ENCODE measurements at regions not wholly inside any gene's neighbourhood (a gene's known extent, or its start where the extent isn't known, plus 50 kb on each side); places are given as distances from the start of the nearest gene placed in this dataset.

DNA sequence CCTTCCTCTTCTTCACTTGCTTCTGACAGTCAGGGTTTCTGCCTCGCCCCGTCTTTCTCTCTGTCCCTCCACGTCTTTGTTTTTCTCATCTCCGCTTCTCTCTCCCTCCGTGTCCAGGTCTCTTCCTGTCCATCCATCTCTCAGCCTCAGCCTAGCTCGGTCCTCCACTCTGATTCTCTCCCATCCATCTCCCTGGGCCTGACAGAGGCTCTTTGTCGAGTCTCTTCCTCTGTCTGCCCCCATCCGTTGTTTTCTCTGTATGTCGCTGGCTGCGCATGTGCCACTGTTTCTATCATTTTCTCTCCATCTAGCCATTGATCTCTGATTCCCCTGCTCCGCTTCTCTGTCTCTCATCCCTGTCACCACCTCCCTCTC is 328.9 kb upstream of the TBX3 start:
- no peaks in the 10 kb centered on the region for H3K4me1 Mint-ChIP-seq
- WGBS (ENCODE audit: insufficient coverage), result 69% methylated on average over 11 of the region's 11 CpGs

DNA sequence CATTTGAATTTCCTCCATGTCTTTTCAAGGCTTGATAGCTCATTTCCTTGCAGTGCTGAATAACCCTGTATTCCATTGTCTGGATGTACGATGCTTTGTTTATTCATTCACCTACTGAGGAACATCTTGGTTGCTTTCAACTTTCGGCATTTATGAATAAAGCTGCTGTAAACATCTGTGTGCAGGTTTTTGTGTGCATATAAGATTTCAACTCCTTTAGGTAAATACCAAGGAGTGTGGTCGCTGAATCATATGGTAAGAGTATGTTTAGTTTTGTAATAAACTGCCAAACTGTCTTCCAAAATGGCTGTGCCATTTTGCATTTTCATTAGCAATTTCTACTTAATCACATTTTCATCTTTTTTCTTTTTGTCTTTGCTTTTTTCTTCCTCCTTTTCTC is 327.7 kb upstream of the TBX3 start:
- Mint-ChIP-seq H3K4me3 (no peak overlapping the region), H3K27me3 (ENCODE audit: low read depth in 3 of 3) (peaks cover 0 to 3% (median 0%) of the 10 kb centered on the region in 3 donors), H3K27ac (no peak overlapping the region), H3K36me3 (no peaks in the 10 kb centered on the region), H3K4me1 (no peaks in the 10 kb centered on the region), H3K9me3 (peaks cover 0 to 7% (median 2%) of the 10 kb centered on the region in 7 donors)
- Histone ChIP-seq H3K27ac (ENCODE audit: low read depth in 1 of 2, low read length in 2 of 2) (no peak overlapping the region), H2AFZ (ENCODE audit: insufficient read depth, low read depth, low read length, poor library complexity, severe bottlenecking) (no peak overlapping the region), H3K4me1 (ENCODE audit: control insufficient read depth in 1 of 2, insufficient read depth in 2 of 2, low read length in 2 of 2) (no peaks in the 10 kb centered on the region), H4K20me1 (ENCODE audit: insufficient read depth, low read length) (no peaks in the 10 kb centered on the region), H3K9me3 (replicated peaks in 1 of 2; ENCODE audit: control insufficient read depth in 1 of 2, insufficient read depth in 1 of 2, low read length in 2 of 2) (no peaks in the 10 kb centered on the region), H3K79me2 (ENCODE audit: insufficient read depth, low read length) (no peaks in the 10 kb centered on the region), H3K4me3 (replicated peaks in 1 of 3; ENCODE audit: low read depth in 2 of 3, low read length in 3 of 3) (no peak overlapping the region), H3K4me2 (replicated peaks; ENCODE audit: extremely low read depth, low read length, poor library complexity, severe bottlenecking) (no peak overlapping the region), H3K27me3 (ENCODE audit: control insufficient read depth in 2 of 2, insufficient read depth in 2 of 2, low read length in 2 of 2) (peaks cover 0 to 2% of the 10 kb centered on the region in 2 donors), H3K36me3 (replicated peaks in 1 of 2; ENCODE audit: control insufficient read depth in 1 of 2, insufficient read depth in 2 of 2, low read length in 2 of 2) (no peaks in the 10 kb centered on the region), H3K9ac (ENCODE audit: insufficient read depth, low read length, poor library complexity, severe bottlenecking) (no peak overlapping the region)
- TF ChIP-seq, protein P1, sequence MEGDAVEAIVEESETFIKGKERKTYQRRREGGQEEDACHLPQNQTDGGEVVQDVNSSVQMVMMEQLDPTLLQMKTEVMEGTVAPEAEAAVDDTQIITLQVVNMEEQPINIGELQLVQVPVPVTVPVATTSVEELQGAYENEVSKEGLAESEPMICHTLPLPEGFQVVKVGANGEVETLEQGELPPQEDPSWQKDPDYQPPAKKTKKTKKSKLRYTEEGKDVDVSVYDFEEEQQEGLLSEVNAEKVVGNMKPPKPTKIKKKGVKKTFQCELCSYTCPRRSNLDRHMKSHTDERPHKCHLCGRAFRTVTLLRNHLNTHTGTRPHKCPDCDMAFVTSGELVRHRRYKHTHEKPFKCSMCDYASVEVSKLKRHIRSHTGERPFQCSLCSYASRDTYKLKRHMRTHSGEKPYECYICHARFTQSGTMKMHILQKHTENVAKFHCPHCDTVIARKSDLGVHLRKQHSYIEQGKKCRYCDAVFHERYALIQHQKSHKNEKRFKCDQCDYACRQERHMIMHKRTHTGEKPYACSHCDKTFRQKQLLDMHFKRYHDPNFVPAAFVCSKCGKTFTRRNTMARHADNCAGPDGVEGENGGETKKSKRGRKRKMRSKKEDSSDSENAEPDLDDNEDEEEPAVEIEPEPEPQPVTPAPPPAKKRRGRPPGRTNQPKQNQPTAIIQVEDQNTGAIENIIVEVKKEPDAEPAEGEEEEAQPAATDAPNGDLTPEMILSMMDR (IDR thresholded peaks at IDR 0.05), result no peak
- WGBS (ENCODE audit: insufficient coverage), result no CpG with 5 or more reads among the region's 3 CpGs
- DNase-seq, result no peak
- intact Hi-C loops (cut with micrococcal nuclease), result no loop called here

More for the DNA sequence above, 328.9 kb upstream of the TBX3 start:
- H4K20me1 ChIP-seq (ENCODE audit: insufficient read depth, low read length), result no peaks in the 10 kb centered on the region
- Mint-ChIP-seq H3K27ac (no peak overlapping the region), H3K9me3 (peaks cover 0 to 5% (median 2%) of the 10 kb centered on the region in 7 donors), H3K4me3 (peak overlapping the region in 1 of 2 donors; percentile 11), H3K27me3 (ENCODE audit: low read depth in 3 of 3) (peaks cover 0 to 3% (median 0%) of the 10 kb centered on the region in 3 donors), H3K36me3 (no peaks in the 10 kb centered on the region)
- no peak overlapping the region for H3K4me2 ChIP-seq (replicated peaks; ENCODE audit: extremely low read depth, low read length, poor library complexity, severe bottlenecking)
- TF ChIP-seq, protein P1 (IDR thresholded peaks at IDR 0.05), result no peak
- no peak overlapping the region for H2AFZ ChIP-seq (ENCODE audit: insufficient read depth, low read depth, low read length, poor library complexity, severe bottlenecking)
- no peaks in the 10 kb centered on the region for H3K4me1 ChIP-seq (ENCODE audit: control insufficient read depth in 1 of 2, insufficient read depth in 2 of 2, low read length in 2 of 2)
- no peak overlapping the region for H3K9ac ChIP-seq (ENCODE audit: insufficient read depth, low read length, poor library complexity, severe bottlenecking)
- H3K4me3 ChIP-seq (replicated peaks in 1 of 3; ENCODE audit: low read depth in 2 of 3, low read length in 3 of 3), result no peak overlapping the region
- peaks cover 0 to 2% of the 10 kb centered on the region in 2 donors for H3K27me3 ChIP-seq (ENCODE audit: control insufficient read depth in 2 of 2, insufficient read depth in 2 of 2, low read length in 2 of 2)
- no peaks in the 10 kb centered on the region for H3K36me3 ChIP-seq (replicated peaks in 1 of 2; ENCODE audit: control insufficient read depth in 1 of 2, insufficient read depth in 2 of 2, low read length in 2 of 2)
- no peak for DNase-seq
- no peaks in the 10 kb centered on the region for H3K9me3 ChIP-seq (replicated peaks in 1 of 2; ENCODE audit: control insufficient read depth in 1 of 2, insufficient read depth in 1 of 2, low read length in 2 of 2)
- intact Hi-C loops (cut with micrococcal nuclease), result no loop called here
- H3K27ac ChIP-seq (ENCODE audit: low read depth in 1 of 2, low read length in 2 of 2), result no peak overlapping the region
- no peaks in the 10 kb centered on the region for H3K79me2 ChIP-seq (ENCODE audit: insufficient read depth, low read length)
